ENCODE measurements at regions not wholly inside any gene's neighbourhood (a gene's known extent, or its start where the extent isn't known, plus 50 kb on each side); places are given as distances from the start of the nearest gene placed in this dataset.

DNA sequence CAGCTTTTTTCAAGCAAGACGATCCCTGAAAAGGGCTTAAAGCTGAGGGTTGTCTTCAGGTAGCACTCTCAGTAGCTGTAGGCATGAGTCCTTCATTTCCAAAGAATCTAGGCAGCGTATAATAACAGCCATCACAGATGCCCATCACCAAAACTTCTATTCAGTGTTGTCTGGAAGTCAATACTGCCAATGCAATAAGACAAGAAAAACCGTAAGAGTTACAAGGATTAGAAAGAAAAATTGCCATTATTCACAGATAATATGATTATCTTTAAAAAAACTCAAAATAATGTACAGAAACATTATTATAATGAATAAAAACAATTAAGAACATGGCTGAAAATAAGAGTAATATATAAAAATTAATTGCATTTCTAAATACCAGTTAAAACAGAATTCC lies 208.2 kb upstream of the ADRA1B start:
- TF ChIP-seq, protein P1, sequence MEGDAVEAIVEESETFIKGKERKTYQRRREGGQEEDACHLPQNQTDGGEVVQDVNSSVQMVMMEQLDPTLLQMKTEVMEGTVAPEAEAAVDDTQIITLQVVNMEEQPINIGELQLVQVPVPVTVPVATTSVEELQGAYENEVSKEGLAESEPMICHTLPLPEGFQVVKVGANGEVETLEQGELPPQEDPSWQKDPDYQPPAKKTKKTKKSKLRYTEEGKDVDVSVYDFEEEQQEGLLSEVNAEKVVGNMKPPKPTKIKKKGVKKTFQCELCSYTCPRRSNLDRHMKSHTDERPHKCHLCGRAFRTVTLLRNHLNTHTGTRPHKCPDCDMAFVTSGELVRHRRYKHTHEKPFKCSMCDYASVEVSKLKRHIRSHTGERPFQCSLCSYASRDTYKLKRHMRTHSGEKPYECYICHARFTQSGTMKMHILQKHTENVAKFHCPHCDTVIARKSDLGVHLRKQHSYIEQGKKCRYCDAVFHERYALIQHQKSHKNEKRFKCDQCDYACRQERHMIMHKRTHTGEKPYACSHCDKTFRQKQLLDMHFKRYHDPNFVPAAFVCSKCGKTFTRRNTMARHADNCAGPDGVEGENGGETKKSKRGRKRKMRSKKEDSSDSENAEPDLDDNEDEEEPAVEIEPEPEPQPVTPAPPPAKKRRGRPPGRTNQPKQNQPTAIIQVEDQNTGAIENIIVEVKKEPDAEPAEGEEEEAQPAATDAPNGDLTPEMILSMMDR (IDR thresholded peaks at IDR 0.05; ENCODE audit: low read depth, low read length, missing input control), result no peak
- TF ChIP-seq SP1 (IDR thresholded peaks at IDR 0.05) (no peak), RAD21 (IDR thresholded peaks at IDR 0.05) (no peak), TAF1 (conservative IDR thresholded peaks at IDR 0.05) (no peak), ZBTB33 (IDR thresholded peaks at IDR 0.05) (no peak)
- TF ChIP-seq, protein P2, sequence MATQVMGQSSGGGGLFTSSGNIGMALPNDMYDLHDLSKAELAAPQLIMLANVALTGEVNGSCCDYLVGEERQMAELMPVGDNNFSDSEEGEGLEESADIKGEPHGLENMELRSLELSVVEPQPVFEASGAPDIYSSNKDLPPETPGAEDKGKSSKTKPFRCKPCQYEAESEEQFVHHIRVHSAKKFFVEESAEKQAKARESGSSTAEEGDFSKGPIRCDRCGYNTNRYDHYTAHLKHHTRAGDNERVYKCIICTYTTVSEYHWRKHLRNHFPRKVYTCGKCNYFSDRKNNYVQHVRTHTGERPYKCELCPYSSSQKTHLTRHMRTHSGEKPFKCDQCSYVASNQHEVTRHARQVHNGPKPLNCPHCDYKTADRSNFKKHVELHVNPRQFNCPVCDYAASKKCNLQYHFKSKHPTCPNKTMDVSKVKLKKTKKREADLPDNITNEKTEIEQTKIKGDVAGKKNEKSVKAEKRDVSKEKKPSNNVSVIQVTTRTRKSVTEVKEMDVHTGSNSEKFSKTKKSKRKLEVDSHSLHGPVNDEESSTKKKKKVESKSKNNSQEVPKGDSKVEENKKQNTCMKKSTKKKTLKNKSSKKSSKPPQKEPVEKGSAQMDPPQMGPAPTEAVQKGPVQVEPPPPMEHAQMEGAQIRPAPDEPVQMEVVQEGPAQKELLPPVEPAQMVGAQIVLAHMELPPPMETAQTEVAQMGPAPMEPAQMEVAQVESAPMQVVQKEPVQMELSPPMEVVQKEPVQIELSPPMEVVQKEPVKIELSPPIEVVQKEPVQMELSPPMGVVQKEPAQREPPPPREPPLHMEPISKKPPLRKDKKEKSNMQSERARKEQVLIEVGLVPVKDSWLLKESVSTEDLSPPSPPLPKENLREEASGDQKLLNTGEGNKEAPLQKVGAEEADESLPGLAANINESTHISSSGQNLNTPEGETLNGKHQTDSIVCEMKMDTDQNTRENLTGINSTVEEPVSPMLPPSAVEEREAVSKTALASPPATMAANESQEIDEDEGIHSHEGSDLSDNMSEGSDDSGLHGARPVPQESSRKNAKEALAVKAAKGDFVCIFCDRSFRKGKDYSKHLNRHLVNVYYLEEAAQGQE (IDR thresholded peaks at IDR 0.05), result no peak
